OCI-LY1 (cell line): ENCODE measurements at regions not wholly inside any gene's neighbourhood (a gene's known extent, or its start where the extent isn't known, plus 50 kb on each side); places are given as distances from the start of the nearest gene placed in this dataset.

ENCODE experiments used
- CTCF ChIP-seq: fragments of 200-600 bp; sonication (generic), shearing (Covaris generic); IDR thresholded peaks from 2 replicates; pipeline ENCODE4 v1.5.1; 2017; ENCODE audit warnings: mild to moderate bottlenecking, antibody characterized with exemption, low read length, moderate library complexity, mixed read lengths
- EZH2 ChIP-seq: fragments of 200-600 bp; sonication (generic), shearing (Covaris generic); IDR thresholded peaks from 2 replicates; pipeline ENCODE4 v1.8.0; 2017; ENCODE audit warnings: borderline replicate concordance, mixed run types, mild to moderate bottlenecking, antibody characterized with exemption, low read length, moderate library complexity, mixed read lengths

DNA sequence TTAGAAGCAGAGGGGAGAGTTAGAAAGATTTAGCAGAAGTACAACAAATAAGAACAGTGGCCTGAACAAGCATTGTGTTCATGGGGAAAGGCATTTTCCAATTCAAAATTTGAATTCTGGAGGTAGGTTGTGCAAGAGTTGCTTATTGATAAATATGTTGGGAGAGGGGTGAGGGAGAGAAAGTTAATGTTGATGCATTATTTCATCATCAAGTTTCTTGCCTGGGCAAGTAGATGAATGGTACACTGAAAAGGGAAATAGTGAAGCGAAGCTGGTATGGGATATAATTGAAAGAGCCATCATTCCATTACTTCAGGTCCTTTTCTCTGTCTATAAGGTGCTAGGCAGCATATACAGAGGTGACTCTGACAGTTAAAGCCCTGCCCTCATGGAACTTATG is 288.9 kb upstream of the GBE1 start:
- no peak for TF ChIP-seq CTCF
- TF ChIP-seq EZH2 = no peak
